NOMO-1 treated with DMSO at 0.1 percent for 48 hours (cell line): ENCODE measurements at regions not wholly inside any gene's neighbourhood (a gene's known extent, or its start where the extent isn't known, plus 50 kb on each side); places are given as distances from the start of the nearest gene placed in this dataset.

Experiments used
- DNase-seq: peaks from one replicate; lab custom pipeline; 2025; ENCODE audit not compliant: unreplicated experiment; lab: John Stamatoyannopoulos, UW

DNA sequence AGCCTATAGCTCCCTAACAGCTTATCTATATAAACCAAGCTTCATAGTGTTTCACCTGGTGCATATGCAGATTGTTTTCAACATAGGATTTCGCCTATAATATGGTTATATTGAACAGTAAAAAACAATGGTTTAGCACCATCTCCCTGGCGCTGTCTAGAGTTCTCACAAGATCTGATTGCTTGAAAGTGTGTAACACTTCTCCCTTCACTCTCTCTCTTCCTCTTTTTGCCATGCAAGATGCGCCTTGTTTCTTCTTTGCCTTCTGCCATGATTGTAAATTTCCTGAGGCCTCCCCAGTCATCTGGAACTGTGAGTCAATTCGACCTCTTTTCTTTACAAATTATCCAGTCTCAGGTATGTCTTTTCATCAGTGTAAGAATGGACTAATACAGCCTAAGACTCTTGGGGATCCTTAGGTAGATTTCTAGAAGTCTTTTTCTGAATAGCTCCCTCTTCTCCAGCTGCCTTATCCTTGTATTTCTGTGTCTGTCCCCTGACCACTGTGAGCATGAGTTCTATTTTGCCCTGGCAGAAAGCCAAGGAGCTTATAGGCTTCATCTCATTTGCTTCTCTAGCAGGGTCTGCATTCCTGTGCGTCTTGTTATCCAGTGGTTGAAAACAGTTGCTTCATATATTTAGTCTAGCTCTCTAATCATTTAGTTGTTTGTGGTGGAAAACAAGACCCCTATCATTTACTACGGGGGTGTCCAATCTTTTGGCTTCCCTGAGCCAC, 401.6 kb downstream of the GPD2 start:
- peak; percentile 37 for DNase-seq

DNA sequence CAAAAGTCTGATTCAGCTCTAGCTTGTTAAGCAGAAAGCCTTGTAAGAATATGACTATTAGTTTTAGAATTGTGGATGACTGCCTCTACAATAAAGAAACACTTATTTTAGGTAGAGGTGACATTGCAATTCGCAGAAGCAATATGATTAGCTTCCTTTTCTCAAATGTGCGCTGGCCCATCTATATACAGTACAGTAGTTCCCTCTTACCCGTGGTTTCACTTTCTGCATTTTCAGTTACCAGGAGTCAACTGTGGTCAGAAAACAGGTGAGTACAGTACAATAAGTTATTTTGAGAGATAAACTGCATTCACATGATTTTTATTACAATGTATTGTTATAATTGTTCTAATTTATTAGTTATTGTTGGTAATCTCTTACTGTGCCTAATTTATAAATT, 405.1 kb downstream of the GPD2 start:
- peak; percentile 15 for DNase-seq

DNA sequence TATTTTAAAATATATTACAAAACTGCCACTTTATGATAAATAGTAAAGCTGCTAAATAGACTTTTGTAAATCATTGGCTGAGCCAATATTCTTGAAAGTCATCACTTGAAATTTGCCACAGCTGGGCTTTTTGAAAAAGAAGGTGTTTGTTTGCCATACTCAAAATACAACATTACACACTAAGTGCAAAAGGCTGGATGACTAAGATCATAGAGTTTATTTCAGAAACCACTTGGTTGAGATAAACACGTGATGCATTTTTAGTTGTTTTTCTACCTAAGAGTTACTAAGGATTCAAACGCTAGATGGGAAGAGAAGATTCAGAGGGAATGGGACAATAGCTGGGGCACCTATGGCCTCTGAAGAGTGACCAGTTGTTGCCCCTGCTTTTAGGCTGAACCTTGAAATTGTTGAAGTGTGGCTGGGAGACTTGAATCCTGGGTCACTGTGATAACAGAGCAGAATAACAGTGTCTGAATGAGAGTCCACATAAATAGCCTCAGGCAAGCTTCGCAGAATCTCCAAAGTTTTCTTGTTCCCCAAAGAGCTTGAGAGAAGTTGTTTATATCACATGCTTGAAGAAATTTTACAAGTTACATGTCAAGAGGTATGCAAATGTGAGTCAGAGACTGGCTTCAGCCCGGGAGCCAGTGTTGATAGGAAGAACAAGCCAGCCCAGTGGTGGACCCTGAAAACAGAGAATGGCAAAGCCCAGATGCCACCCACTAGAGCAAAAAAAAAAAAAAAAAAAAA, 409.8 kb downstream of the GPD2 start:
- no peak for DNase-seq

DNA sequence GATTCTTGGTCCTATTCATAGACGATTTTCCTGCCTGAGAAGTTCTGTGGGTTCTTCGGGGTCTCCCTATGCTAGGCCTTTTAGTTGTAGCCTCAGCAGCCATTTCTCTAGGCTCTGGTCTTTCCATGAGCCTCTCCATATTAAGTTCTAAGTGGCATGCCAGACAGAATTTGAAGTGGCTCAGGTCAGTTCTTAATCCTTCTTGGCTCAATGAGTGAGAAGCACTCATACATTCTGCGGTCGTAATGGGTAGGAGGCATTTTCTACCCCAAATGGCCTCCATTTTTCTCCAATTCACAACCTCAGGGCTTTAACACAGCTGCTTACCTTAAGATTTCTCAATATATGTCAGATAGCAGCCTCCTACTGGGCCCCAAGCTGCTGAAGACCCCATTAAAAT, 405.3 kb upstream of the GALNT5 start:
- DNase-seq = no peak

DNA sequence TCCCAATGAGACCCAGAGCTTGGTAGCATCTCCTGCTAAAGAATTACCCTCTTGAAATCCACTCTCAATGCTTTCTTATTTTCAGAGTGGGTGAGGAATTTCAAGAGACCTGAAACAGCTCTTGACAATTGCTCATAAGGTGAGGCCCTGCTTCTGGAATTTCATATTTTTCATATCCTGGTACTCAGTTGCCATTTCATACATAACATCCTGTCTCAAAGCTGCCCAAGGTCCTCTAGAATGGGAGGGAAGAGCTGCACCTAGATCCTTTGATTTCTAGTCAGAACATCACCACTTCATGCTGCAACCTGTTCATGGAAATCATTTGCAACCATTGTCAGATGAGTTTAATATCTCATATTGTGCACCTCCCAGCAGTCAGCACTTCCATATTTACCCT, 404.8 kb upstream of the GALNT5 start:
- no peak for DNase-seq

DNA sequence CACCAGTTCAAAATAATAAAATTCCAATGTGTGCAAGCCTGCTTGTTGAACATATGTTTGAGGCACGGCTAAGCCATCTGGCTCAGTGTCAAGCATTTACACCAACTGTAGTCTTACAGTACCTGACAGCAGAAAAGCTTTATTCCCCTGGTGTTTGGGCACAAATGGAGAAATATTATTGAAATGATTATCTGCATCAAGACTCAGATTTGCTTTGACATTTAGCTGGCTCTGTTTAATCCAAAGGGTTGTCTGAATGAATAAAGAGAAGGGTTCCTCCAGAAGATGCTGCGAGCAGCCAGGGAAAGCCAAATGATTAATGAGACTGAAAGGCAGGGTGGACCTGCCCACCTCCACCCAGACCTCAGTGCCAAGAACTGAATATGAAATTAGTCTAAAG, 393.2 kb upstream of the GALNT5 start:
- no peak for DNase-seq

DNA sequence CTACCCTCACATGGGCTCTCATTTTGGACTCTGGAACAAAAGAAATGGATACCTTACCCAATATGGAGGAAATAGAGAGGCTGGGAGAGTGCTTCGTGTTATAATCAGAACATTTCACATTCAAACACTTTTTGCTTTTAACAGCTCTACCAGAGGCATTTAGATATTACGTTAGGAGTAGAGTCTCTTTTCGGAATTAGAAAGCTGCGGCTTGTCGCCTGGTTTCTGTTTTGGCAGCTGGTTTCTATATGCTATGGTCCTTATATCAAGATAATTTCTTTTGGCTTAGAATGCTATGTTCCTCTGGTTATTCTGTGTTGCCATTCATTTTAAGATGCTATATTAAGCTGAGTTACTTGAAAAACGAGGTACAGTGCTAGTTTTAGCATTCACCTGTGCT, 392.8 kb upstream of the GALNT5 start:
- DNase-seq = no peak

DNA sequence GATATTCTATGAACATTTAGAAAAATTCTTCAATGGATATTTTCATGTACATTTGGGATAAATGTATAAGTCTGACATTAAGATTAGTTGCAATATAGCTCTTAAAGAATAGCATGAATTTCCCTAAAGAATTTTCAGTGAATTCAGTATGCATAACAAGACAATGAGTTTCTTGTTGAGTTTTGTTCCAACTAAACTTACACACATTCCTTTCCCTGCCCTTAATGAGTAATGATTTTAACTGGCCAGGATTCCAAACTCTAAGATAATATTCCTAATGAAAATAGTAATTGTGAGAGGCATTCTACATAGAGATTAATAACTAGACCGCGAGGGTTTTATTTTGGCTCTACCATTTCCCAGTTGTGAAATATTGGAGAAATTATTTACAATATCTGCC, 390.3 kb upstream of the GALNT5 start:
- DNase-seq = no peak

DNA sequence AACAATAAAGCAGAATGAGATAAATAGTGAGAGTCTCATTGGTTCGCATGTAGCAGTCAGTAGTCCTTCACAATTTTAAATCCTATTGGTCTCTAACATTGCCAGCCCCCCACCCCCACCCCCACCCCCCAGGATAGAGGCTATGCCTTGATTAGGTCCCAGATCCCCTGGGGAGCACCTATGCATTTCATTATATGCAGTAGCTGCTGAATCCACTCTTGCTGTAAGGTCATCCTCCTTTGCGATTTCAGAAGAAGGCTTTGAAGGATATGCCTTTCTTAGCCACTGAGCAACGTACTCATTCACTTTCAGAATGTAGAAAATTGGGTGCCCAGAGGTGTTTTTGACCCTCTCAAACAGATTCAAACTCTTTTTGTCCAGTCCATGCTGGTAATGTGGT, 382.8 kb upstream of the GALNT5 start:
- no peak for DNase-seq

DNA sequence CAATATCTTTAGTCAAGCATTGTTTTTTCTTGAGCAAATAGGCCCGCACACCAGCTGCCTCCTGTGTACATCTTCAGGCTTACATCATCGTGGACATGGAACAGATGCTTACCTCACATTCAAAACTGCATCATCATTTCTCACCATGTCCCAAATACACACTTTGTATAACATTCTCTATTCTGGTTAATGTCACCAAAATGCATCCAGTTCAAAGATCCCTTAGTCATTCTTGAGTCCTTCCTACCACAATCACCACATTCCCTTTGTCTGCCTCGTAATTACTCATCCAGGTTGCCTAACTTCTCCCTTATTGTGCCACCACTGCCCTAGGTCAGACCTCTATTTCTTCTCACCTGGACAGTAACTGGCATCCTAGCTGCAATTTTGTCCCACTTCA, 373.7 kb upstream of the GALNT5 start:
- no peak for DNase-seq

DNA sequence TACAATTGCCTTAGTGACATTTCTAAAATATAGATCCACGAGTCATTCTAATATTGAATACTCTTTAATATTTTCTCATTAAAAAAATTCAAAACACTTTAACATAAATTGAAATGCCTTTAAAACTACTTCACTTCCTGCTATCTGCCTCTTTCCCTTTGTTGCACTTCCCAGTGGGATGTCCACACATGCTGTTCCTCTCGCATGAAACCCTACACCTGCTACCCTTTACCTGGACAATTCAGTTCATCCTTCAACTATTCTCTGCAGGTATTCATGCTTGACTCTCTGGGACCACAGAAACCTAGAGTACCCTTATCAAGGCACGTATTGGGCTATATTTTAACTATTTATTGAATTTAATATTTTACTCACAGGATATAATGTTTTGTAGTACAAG, 373.3 kb upstream of the GALNT5 start:
- DNase-seq = no peak

DNA sequence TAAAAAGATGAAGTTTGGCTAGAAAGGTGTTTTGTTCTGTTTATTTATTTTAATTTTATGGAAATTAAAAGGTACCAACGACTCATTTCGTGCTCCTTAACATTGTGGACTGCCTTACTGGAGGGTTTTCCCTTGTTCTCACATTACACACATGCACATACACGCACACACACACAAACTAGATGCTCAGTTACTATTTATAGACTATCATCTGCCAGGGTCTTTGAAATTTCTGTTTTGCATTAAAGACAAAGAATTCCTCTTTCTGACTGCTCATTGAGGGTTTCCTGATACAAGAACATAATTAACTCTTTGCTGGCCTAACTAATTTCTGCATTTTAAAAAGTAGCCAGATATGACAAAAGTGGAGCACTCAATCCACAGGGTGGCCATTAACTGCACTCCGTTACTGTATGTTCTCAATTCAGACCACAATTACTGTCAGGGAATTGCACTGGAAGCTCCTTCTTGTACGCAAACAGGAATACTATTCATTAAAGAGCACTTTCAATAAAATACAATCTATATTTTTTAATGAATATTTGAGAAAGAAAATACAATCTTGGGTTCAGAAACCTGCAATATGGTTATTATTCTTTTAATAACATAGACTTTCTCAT, 366.9 kb upstream of the GALNT5 start:
- DNase-seq = no peak

DNA sequence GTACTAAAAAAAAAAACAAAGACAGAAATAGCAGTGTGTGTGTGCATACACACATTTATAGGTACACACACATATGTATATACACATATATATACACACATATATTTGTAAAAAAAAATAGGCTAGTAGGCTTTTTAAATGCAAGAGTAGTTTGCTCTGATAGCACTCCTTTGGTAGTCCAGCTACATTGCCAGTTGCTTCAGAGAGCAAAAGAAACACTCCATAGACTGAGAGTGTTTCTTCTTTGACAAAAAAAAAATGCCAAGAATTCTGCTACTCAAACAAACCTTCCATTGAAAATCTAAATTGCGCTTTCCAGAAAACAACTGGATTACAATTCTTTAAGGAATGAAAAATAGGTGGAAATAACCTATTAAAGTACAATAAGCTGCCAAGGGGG, 365.9 kb upstream of the GALNT5 start:
- DNase-seq = no peak

DNA sequence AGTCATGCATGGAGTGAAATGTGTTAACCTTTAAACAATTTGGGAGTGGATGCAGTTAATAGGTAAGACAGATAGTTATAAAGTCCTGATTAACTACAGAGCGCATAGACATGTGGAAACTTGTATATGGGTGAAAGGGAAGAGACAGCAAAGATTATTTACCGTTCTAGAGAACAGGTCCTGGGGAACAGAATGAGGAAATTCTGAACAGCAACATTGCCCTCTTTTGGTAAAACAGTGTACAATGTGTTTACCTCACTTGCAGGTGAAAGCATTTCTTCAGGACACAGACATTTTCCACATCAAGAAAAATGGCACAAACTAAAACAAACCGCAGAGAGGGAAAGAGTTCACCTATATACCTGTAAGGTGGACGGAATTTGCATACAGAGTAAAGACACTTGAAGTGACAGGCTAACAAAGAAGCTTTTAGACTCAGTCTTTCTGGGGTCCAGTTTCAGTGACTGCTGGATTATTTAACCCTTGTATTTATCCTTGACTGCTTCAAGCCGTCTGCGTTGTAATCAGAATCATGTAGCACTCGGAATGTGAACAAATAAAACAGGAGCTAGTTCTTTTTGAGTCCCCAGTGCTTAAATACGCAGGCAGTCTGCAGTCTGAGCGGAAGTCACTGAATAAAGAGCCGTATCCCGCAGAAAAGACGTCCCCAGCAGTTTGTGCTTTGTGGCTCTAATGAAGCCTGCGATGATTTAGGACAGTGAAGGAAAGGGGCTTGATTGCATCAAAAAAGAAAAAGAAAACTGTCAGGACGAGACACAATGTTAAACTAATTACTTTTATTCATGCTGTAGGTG, 364.8 kb upstream of the GALNT5 start:
- peak; percentile 41 for DNase-seq

DNA sequence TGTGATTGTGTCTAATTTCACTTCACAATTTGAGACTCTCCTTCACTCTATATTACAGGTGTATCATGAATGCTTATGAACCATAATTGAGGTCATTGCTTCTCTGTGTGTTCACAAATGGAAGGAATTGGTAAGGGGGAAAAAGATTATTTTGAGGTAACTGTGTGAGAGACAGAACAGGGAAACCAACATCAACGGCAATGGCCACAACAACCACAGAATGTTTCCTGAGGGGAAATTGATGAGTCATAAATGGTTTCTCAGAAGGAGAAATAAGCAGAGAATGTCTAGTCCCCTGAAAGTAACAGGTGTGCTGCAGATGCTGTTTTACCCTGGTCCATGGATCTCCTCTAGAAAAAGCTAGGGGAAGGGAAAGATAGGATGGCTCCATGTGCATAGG, 361.2 kb upstream of the GALNT5 start:
- peak; percentile 40 for DNase-seq

DNA sequence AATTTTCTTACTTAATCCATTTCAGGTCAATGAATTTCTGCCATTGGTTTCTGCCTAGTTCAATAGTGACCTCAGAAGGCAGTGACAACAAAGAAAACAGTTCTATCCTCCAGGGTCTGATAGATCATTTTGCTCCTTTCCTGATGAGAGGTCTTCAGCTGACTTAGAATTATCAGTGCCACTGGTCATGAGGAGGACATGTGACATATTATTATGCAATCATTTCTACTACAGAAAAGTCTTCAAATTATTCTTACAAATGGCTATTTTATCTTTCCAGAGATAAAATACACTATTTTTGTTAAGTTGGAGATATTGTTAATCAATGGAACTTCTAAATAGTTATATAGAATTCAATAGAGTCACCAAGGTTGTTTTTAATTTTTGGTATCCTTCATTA, 360.0 kb upstream of the GALNT5 start:
- DNase-seq = no peak

DNA sequence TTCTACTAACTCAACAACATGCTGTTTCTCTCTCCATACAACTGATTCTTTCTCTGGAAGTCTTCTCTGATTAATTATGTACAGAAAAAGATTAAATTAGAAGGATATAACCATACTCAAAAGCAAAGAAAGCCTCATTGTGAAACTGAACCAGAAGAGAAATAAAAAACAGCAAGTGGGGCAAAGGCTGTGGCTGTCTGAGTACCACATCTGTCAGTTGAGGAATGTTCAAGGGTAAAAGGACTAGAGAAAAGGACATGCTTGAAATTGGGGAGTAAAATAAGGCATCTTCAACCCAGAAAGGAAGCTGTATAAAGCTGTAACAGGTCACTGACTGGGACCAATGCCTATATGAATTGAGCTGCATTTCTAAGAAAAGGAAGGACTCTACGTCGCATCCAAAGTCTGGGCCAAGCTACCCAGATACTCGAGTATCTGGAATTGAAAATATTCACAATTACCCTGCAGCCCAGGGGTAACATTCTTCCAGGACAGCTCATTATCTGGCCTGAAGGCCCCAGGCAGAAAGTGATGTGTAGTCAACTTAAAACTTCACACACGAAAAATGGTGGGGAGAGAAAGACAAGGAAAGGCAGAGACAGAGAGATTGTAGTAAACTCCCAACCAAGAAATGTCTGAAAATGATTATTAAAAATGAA, 356.0 kb upstream of the GALNT5 start:
- DNase-seq = no peak

DNA sequence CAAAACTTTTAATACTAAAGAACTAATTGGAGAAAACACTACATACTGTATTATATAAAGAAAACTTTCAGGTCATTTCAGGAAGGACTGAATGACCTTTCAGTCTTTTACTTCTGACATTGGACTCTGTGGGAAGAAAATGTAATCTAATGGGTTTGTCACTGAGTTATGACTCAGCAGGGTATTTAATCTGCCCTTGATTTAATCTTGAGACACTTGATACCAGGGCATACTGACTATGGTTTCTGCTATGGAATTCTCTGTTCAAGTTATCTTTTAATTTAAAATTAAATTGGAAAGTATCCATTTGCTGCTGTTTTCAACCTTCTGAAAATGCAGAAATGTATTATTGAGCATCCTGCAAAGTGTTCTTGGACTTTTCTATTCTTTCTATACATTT, 354.2 kb upstream of the GALNT5 start:
- DNase-seq = no peak

DNA sequence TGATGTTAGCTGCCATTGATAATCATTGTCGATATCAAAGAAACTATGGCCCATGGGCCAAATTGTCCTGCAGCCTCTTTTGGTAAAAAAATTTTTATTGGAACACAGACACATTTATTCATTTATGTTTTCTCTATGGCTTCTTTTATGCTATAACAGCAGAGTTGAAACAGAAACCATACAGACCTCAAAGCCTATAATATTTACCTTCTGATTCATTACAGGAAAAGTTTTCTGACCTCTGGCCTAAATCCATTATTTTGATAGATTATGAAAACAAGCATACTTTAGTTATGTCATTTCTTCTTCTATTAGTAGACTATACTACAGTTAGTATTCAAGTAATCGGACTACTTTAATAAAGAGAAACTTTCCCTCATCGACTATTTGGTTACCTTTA, 349.7 kb upstream of the GALNT5 start:
- no peak for DNase-seq

DNA sequence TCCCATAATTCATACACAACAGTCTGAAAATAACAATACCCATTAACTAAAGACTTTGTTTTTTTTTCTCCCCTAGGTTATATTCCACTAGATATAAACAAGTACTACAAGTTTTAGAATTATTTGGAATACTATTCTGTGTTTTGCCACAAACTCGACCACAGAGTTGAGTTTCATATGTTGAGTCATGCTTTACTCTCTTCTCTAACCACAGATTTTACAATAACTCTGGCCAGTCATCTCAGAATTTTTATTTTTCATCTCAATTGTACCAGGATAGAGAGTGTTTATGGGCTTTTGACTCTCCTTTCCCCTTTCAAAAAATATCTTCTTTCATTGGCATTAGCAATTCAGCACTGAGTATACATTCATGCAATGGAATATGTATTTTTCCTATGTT, 348.7 kb upstream of the GALNT5 start:
- no peak for DNase-seq

DNA sequence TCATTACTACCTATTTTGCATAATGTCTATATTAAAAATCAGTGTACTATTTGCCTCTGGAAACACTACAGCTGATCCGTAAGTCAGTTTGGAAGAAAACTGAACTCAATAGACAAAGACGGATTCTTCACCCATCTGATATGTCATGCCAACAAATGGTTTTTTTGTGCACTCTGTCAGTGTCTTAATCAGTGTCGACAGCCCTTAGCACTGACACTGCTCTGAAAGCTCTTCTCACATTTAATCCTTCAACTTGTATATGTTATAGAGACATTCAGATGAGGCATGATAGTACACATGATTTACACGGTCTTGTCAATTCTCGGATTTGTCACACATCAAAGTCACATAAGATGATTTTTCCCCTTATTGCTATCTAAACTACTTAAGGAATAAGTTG, 347.5 kb upstream of the GALNT5 start:
- no peak for DNase-seq
